GM21529 (cell line): ENCODE measurements at regions not wholly inside any gene's neighbourhood (a gene's known extent, or its start where the extent isn't known, plus 50 kb on each side); places are given as distances from the start of the nearest gene placed in this dataset.
"Not testable (repeated sequence)": the region's sequence is repeated elsewhere in the genome, so short reads cannot be mapped to it uniquely, and the experiment has no call there.

Experiments
- ATAC-seq: cut with Tn5 transposase; IDR thresholded peaks from one replicate; pipeline ENCODE4 v1.9.1; 2021; ENCODE audit not compliant: unreplicated experiment

- ATAC-seq, result no peak
Observed at GRCh38 chr5:136749016-136749415, 383.7 kb upstream of the TRPC7 start.

GRCh38 chr5:136743052-136743451 is 377.7 kb upstream of the TRPC7 start:
- no peak for ATAC-seq

GRCh38 chr5:136740228-136740627 is 374.9 kb upstream of the TRPC7 start:
- ATAC-seq, result no peak

- not testable (repeated sequence) for ATAC-seq
Observed at GRCh38 chr5:136739271-136739670, 373.9 kb upstream of the TRPC7 start.

GRCh38 chr5:136738829-136739228 is 373.5 kb upstream of the TRPC7 start:
- ATAC-seq, result no peak

GRCh38 chr5:136736021-136736420 is 370.7 kb upstream of the TRPC7 start:
- no peak for ATAC-seq

- ATAC-seq, result not testable (repeated sequence)
Observed at GRCh38 chr5:136735611-136736010, 370.3 kb upstream of the TRPC7 start.

GRCh38 chr5:136734628-136735027 is 369.3 kb upstream of the TRPC7 start:
- no peak for ATAC-seq

- no peak for ATAC-seq
Observed at GRCh38 chr5:136732751-136733150, 367.4 kb upstream of the TRPC7 start.

GRCh38 chr5:136731241-136731900 is 366.0 kb upstream of the TRPC7 start:
- ATAC-seq, result no peak

GRCh38 chr5:136730426-136730825 is 365.1 kb upstream of the TRPC7 start:
- no peak for ATAC-seq

- no peak for ATAC-seq
Observed at GRCh38 chr5:136729901-136730355, 364.6 kb upstream of the TRPC7 start.

- ATAC-seq, result no peak
Observed at GRCh38 chr5:136726506-136726905, 361.2 kb upstream of the TRPC7 start.

- no peak for ATAC-seq
Observed at GRCh38 chr5:136724161-136724560, 358.8 kb upstream of the TRPC7 start.

- ATAC-seq, result no peak
Observed at GRCh38 chr5:136722581-136722980, 357.2 kb upstream of the TRPC7 start.

- ATAC-seq, result no peak
Observed at GRCh38 chr5:136722086-136722485, 356.7 kb upstream of the TRPC7 start.

GRCh38 chr5:136720674-136721073 is 355.3 kb upstream of the TRPC7 start:
- ATAC-seq, result no peak

GRCh38 chr5:136717917-136718316 is 352.6 kb upstream of the TRPC7 start:
- ATAC-seq, result no peak

GRCh38 chr5:136714286-136714685 is 348.9 kb upstream of the TRPC7 start:
- ATAC-seq, result no peak

GRCh38 chr5:136712628-136713027 is 347.3 kb upstream of the TRPC7 start:
- no peak for ATAC-seq

- no peak for ATAC-seq
Observed at GRCh38 chr5:136710834-136711233, 345.5 kb upstream of the TRPC7 start.

- no peak for ATAC-seq
Observed at GRCh38 chr5:136703706-136704105, 338.4 kb upstream of the TRPC7 start.

GRCh38 chr5:136703036-136703435 is 337.7 kb upstream of the TRPC7 start:
- no peak for ATAC-seq
